T1000 (cell line): ENCODE measurements at regions not wholly inside any gene's neighbourhood (a gene's known extent, or its start where the extent isn't known, plus 50 kb on each side); places are given as distances from the start of the nearest gene placed in this dataset.

ENCODE experiments used
- DNase-seq: peaks from one replicate; lab custom pipeline; 2025; ENCODE audit warnings: mixed read lengths; lab: John Stamatoyannopoulos, UW

- DNase-seq: no peak
Measured at GRCh38 chr2:137729305-137729704, 235.0 kb upstream of the HNMT start.

- DNase-seq: no peak
Measured at GRCh38 chr2:137737559-137737958, 226.7 kb upstream of the HNMT start.

GRCh38 chr2:137741784-137742362 lies 222.4 kb upstream of the HNMT start:
- DNase-seq: no peak

GRCh38 chr2:137747509-137747908 lies 216.8 kb upstream of the HNMT start:
- no peak for DNase-seq

- DNase-seq: no peak
Measured at GRCh38 chr2:137748533-137748932, 215.7 kb upstream of the HNMT start.

- no peak for DNase-seq
Measured at GRCh38 chr2:137764646-137765045, 199.6 kb upstream of the HNMT start.

GRCh38 chr2:137769406-137769805 lies 194.9 kb upstream of the HNMT start:
- no peak for DNase-seq

- no peak for DNase-seq
Measured at GRCh38 chr2:137770166-137770565, 194.1 kb upstream of the HNMT start.

GRCh38 chr2:137771064-137771463 lies 193.2 kb upstream of the HNMT start:
- DNase-seq: no peak

- DNase-seq: no peak
Measured at GRCh38 chr2:137772451-137772850, 191.8 kb upstream of the HNMT start.

GRCh38 chr2:137775529-137775928 lies 188.7 kb upstream of the HNMT start:
- DNase-seq: no peak

GRCh38 chr2:137776697-137777096 lies 187.6 kb upstream of the HNMT start:
- DNase-seq: no peak

- no peak for DNase-seq
Measured at GRCh38 chr2:137797641-137798040, 166.6 kb upstream of the HNMT start.

- no peak for DNase-seq
Measured at GRCh38 chr2:137799600-137799999, 164.7 kb upstream of the HNMT start.

- DNase-seq: no peak
Measured at GRCh38 chr2:137800386-137800785, 163.9 kb upstream of the HNMT start.

GRCh38 chr2:137801228-137801627 lies 163.0 kb upstream of the HNMT start:
- DNase-seq: no peak

GRCh38 chr2:137802038-137802437 lies 162.2 kb upstream of the HNMT start:
- no peak for DNase-seq

- DNase-seq: no peak
Measured at GRCh38 chr2:137806068-137806805, 158.0 kb upstream of the HNMT start.

- no peak for DNase-seq
Measured at GRCh38 chr2:137809252-137809651, 155.0 kb upstream of the HNMT start.

GRCh38 chr2:137809837-137810236 lies 154.4 kb upstream of the HNMT start:
- DNase-seq: no peak

GRCh38 chr2:137812517-137812916 lies 151.8 kb upstream of the HNMT start:
- no peak for DNase-seq

- no peak for DNase-seq
Measured at GRCh38 chr2:137813176-137813575, 151.1 kb upstream of the HNMT start.

GRCh38 chr2:137817058-137817457 lies 147.2 kb upstream of the HNMT start:
- DNase-seq: no peak

GRCh38 chr2:137823196-137823595 lies 141.1 kb upstream of the HNMT start:
- DNase-seq: no peak
